Brain microvascular endothelial cell (primary cell): ENCODE measurements at regions not wholly inside any gene's neighbourhood (a gene's known extent, or its start where the extent isn't known, plus 50 kb on each side); places are given as distances from the start of the nearest gene placed in this dataset.

Experiments
- DNase-seq: peaks from one replicate; pipeline ENCODE4 v3.0.0-alpha.2; 2020
- H3K27ac ChIP-seq: fragments of 250-450 bp; sonication (Bioruptor Pico); 2 replicates; pipeline ENCODE4 v1.5.1; 2020; ENCODE audit warnings: mild to moderate bottlenecking, moderate library complexity
- H3K27me3 ChIP-seq: fragments of 250-450 bp; sonication (Bioruptor Pico); replicated peaks from 2 replicates; pipeline ENCODE4 v1.5.1; 2020; ENCODE audit warnings: mild to moderate bottlenecking
- H3K36me3 ChIP-seq: fragments of 250-450 bp; sonication (Bioruptor Pico); replicated peaks from 2 replicates; pipeline ENCODE4 v1.5.1; 2020; ENCODE audit warnings: mild to moderate bottlenecking
- H3K4me3 ChIP-seq: 2 replicates; pipeline ENCODE4 v1.5.1; 2011; ENCODE audit warnings: low read depth, mild to moderate bottlenecking, control low read depth, low read length, moderate library complexity
- CTCF ChIP-seq: IDR thresholded peaks from 2 replicates; pipeline ENCODE4 v1.5.1; 2011; ENCODE audit warnings: low read depth, mild to moderate bottlenecking, moderate library complexity, low read length, control low read depth, inconsistent platforms; ENCODE audit errors: missing control alignments
- in situ Hi-C: cut with HindIII; loops from 2 replicates; pipeline ENCODE4 v1.10.0; 2017; ENCODE audit warnings: low sequenced_read_pairs, low pct_ligation_motif_present

- Histone ChIP-seq H3K27ac (no peak overlapping the region), H3K27me3 (no peaks in the 10 kb centered on the region), H3K4me3 (no peak overlapping the region), H3K36me3 (no peaks in the 10 kb centered on the region)
- TF ChIP-seq CTCF = no peak
- no peak for DNase-seq
- in situ Hi-C loops = no loop called here
These were observed 132.6 kb upstream of the CCL2 start for GRCh38 chr17:34122515-34122914.

- no peaks in the 10 kb centered on the region for H3K27me3 ChIP-seq
- in situ Hi-C loops = no loop called here
- no peak for DNase-seq
- no peaks in the 10 kb centered on the region for H3K36me3 ChIP-seq
- no peak overlapping the region for H3K4me3 ChIP-seq
- TF ChIP-seq CTCF = no peak
- no peak overlapping the region for H3K27ac ChIP-seq
These were observed 130.1 kb upstream of the CCL2 start for GRCh38 chr17:34125010-34125409.

- no peaks in the 10 kb centered on the region for H3K36me3 ChIP-seq
- no peak for TF ChIP-seq CTCF
These were observed 129.2 kb upstream of the CCL2 start for GRCh38 chr17:34125921-34126320.

GRCh38 chr17:34126496-34126895 is 128.6 kb upstream of the CCL2 start:
- H3K4me3 ChIP-seq = no peak overlapping the region
- no peak for DNase-seq
- H3K27ac ChIP-seq = no peak overlapping the region
- no peak for TF ChIP-seq CTCF
- H3K36me3 ChIP-seq = no peaks in the 10 kb centered on the region
- H3K27me3 ChIP-seq = no peaks in the 10 kb centered on the region
- in situ Hi-C loops = no loop called here

More at GRCh38 chr17:34125921-34126320, 129.2 kb upstream of the CCL2 start:
- no peak for DNase-seq
- Histone ChIP-seq H3K27me3 (no peaks in the 10 kb centered on the region), H3K4me3 (no peak overlapping the region), H3K27ac (no peak overlapping the region)
- in situ Hi-C loops = no loop called here

GRCh38 chr17:34126965-34127364 is 128.1 kb upstream of the CCL2 start:
- in situ Hi-C loops = no loop called here
- H3K27ac ChIP-seq = no peak overlapping the region
- DNase-seq = no peak
- H3K36me3 ChIP-seq = no peaks in the 10 kb centered on the region
- H3K27me3 ChIP-seq = no peaks in the 10 kb centered on the region
- H3K4me3 ChIP-seq = no peak overlapping the region
- no peak for TF ChIP-seq CTCF

GRCh38 chr17:34130544-34130943 is 124.5 kb upstream of the CCL2 start:
- H3K36me3 ChIP-seq = no peaks in the 10 kb centered on the region
- H3K27ac ChIP-seq = no peak overlapping the region
- in situ Hi-C loops = no loop called here
- no peak for DNase-seq
- H3K27me3 ChIP-seq = no peaks in the 10 kb centered on the region
- TF ChIP-seq CTCF = no peak
- H3K4me3 ChIP-seq = no peak overlapping the region
